B cell (primary cell): ENCODE measurements at regions not wholly inside any gene's neighbourhood (a gene's known extent, or its start where the extent isn't known, plus 50 kb on each side); places are given as distances from the start of the nearest gene placed in this dataset.

Source experiments
- ATAC-seq: fragments of 200-7000 bp; cut with Tn5 transposase; one replicate; pipeline ENCODE4 v1.10.0; 2021; ENCODE audit warnings: low read depth, mild to moderate bottlenecking, moderate number of reproducible peaks, moderate library complexity
- CTCF ChIA-PET: fragments of 350-600 bp; sonication (Branson Sonifier 250); formaldehyde crosslinking; loops from one replicate; lab custom pipeline; 2021; ENCODE audit warnings: antibody characterized with exemption, inconsistent platforms; lab: Charles Lee
- POLR2A ChIA-PET: fragments of 350-600 bp; sonication (Branson Sonifier 250); formaldehyde crosslinking; loops from one replicate; lab custom pipeline; 2021; ENCODE audit warnings: antibody characterized with exemption; lab: Charles Lee
- DNase-seq: peaks from one replicate; pipeline ENCODE4 v3.0.0; 2013
- H2AFZ ChIP-seq: 2 replicates; pipeline ENCODE4 v1.6.1; 2012; ENCODE audit warnings: mild to moderate bottlenecking, low read depth, low read length; ENCODE audit not compliant: insufficient read depth, poor library complexity, severe bottlenecking
- H3K27ac ChIP-seq, 2 donors: 1 replicate in 1 of 2; 2 replicates in 1 of 2; pipeline ENCODE4 v1.5.1; 2012 to 2013; ENCODE audit warnings: low read length in 2 of 2, mild to moderate bottlenecking in 2 of 2, moderate library complexity in 1 of 2
- H3K27me3 ChIP-seq, 4 experiments: fragments of 200-600 bp in 1 of 4; sonication (generic) in 1 of 4; replicated peaks in 1 of 4; 1 replicate in 2 of 4; 2 replicates in 2 of 4; pipeline versions ENCODE4 v1.6.1 to v1.7.0; 2013 to 2016; ENCODE audit warnings: low read length in 3 of 4, mild to moderate bottlenecking in 2 of 4, mixed read lengths in 1 of 4, moderate library complexity in 1 of 4; ENCODE audit not compliant: insufficient read depth in 4 of 4, control insufficient read depth in 3 of 4; ENCODE audit errors: control extremely low read depth in 1 of 4
- H3K36me3 ChIP-seq, 2 experiments: replicated peaks in 1 of 2; 1 replicate in 1 of 2; 2 replicates in 1 of 2; pipeline versions ENCODE4 v1.6.1 to v1.7.1; 2013; ENCODE audit warnings: low read length in 1 of 2; ENCODE audit not compliant: insufficient read depth in 2 of 2, control insufficient read depth in 1 of 2; ENCODE audit errors: control extremely low read depth in 1 of 2, extremely low read depth in 1 of 2
- H3K4me1 ChIP-seq, 2 donors: fragments of 200-600 bp in 1 of 2; sonication (generic) in 1 of 2; 1 replicate in 1 of 2; 2 replicates in 1 of 2; pipeline versions ENCODE4 v1.5.1 to v1.6.1; 2013 to 2017; ENCODE audit warnings: low read length in 2 of 2; ENCODE audit not compliant: control insufficient read depth in 2 of 2, insufficient read depth in 2 of 2
- H3K4me2 ChIP-seq: replicated peaks from 2 replicates; pipeline ENCODE3; 2012; ENCODE audit warnings: mild to moderate bottlenecking, low read depth, low read length; ENCODE audit not compliant: poor library complexity, severe bottlenecking
- H3K4me3 ChIP-seq, 5 experiments: fragments of 200-600 bp in 1 of 5; sonication (generic) in 1 of 5; 1 replicate in 3 of 5; 2 replicates in 2 of 5; pipeline versions ENCODE4 v1.5.1 to v1.7.0; 2011 to 2016; ENCODE audit warnings: low read length in 4 of 5, mild to moderate bottlenecking in 4 of 5, low read depth in 2 of 5, control low read depth in 1 of 5, moderate library complexity in 1 of 5; ENCODE audit not compliant: insufficient read depth in 1 of 5; ENCODE audit errors: control extremely low read depth in 1 of 5, extremely low read depth in 1 of 5
- H3K79me2 ChIP-seq: fragments of 200-600 bp; sonication (generic); one replicate; pipeline ENCODE4 v1.6.0; 2016; ENCODE audit warnings: low read length; ENCODE audit not compliant: control insufficient read depth, insufficient read depth
- H3K9ac ChIP-seq: fragments of 200-600 bp; sonication (generic); 2 replicates; pipeline ENCODE4 v1.6.1; 2017; ENCODE audit warnings: mild to moderate bottlenecking, low read length, moderate library complexity
- H3K9me3 ChIP-seq, 3 donors: one replicate each; pipeline versions ENCODE4 v1.6.1 to v1.7.1; 2013; ENCODE audit warnings: low read length in 2 of 3; ENCODE audit not compliant: control insufficient read depth in 2 of 3, insufficient read depth in 1 of 3; ENCODE audit errors: control extremely low read depth in 1 of 3
- H4K20me1 ChIP-seq: 2 replicates; pipeline ENCODE4 v1.6.0; 2012; ENCODE audit warnings: mild to moderate bottlenecking, low read length; ENCODE audit not compliant: insufficient read depth, control insufficient read depth, poor library complexity, severe bottlenecking
- H3K27ac Mint-ChIP-seq: one replicate; pipeline ENCODE4 v1.8.0; 2021; ENCODE audit warnings: mixed read lengths
- H3K27me3 Mint-ChIP-seq: one replicate; pipeline ENCODE4 v1.8.0; 2021; ENCODE audit warnings: mixed read lengths
- H3K4me1 Mint-ChIP-seq: one replicate; pipeline ENCODE4 v1.8.0; 2021; ENCODE audit warnings: mixed read lengths
- H3K4me3 Mint-ChIP-seq: one replicate; pipeline ENCODE4 v1.8.0; 2021; ENCODE audit warnings: mixed read lengths
- H3K9me3 Mint-ChIP-seq: one replicate; pipeline ENCODE4 v1.8.0; 2022; ENCODE audit warnings: mixed read lengths; ENCODE audit not compliant: insufficient read depth
- EZH2 ChIP-seq: IDR thresholded peaks from 2 replicates; pipeline ENCODE4 v1.6.1; 2012; ENCODE audit warnings: borderline replicate concordance, low read depth, mild to moderate bottlenecking, moderate library complexity, low read length; ENCODE audit not compliant: insufficient read depth, poor library complexity, severe bottlenecking
- WGBS: methylation state at CpG from one replicate; pipeline ENCODE4 v1.1.5; 2013; ENCODE audit warnings: missing lambda C conversion rate; ENCODE audit not compliant: insufficient coverage; 5-methylcytosine and 5-hydroxymethylcytosine counted together
- intact Hi-C: fragments of 100-400 bp; cut with micrococcal nuclease; formaldehyde crosslinking; loops from one replicate; pipeline ENCODE4 v1.10.0; 2022
- TF ChIP-seq, protein P1 (sequence below): fragments of 200-600 bp; IDR thresholded peaks from one replicate; pipeline ENCODE4 v1.8.0; 2022; ENCODE audit warnings: antibody characterized with exemption, mild to moderate bottlenecking

DNA sequence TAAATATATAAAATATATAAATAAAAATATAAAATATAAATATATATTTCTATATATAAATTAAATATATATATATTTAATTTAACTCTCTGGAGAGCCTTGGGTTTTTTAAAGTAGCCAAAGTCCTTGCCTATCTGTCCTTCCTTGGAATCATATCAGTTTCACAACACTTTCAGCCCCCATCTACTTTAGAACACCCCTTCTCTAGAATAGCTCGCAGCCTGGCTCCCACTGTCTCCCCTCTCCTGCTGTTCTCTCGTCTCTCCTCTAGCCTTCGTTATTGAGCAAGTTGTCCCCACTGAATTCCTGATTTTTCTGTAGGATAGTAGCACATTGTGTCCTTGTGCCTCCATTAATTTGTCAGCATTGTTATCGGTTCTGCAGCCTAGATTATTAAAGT is 677.0 kb downstream of the RNF144A start:
- H3K4me2 ChIP-seq = no peak overlapping the region
- H3K4me1 ChIP-seq = no peaks in the 10 kb centered on the region
- DNase-seq (no peak), ATAC-seq (no peak)
- ChIA-PET POLR2A (no interaction called here), CTCF (no interaction called here)
- H3K27me3 ChIP-seq = no peaks in the 10 kb centered on the region
- H3K27ac ChIP-seq = no peak overlapping the region
- no peak overlapping the region for H2AFZ ChIP-seq
- H3K79me2 ChIP-seq = no peaks in the 10 kb centered on the region
- Mint-ChIP-seq H3K4me3 (no peak overlapping the region), H3K4me1 (no peaks in the 10 kb centered on the region), H3K27ac (no peak overlapping the region), H3K27me3 (no peaks in the 10 kb centered on the region), H3K9me3 (no peaks in the 10 kb centered on the region)
- H3K9me3 ChIP-seq = no peaks in the 10 kb centered on the region
- no peak overlapping the region for H3K9ac ChIP-seq
- no peaks in the 10 kb centered on the region for H3K36me3 ChIP-seq
- TF ChIP-seq, protein P1, sequence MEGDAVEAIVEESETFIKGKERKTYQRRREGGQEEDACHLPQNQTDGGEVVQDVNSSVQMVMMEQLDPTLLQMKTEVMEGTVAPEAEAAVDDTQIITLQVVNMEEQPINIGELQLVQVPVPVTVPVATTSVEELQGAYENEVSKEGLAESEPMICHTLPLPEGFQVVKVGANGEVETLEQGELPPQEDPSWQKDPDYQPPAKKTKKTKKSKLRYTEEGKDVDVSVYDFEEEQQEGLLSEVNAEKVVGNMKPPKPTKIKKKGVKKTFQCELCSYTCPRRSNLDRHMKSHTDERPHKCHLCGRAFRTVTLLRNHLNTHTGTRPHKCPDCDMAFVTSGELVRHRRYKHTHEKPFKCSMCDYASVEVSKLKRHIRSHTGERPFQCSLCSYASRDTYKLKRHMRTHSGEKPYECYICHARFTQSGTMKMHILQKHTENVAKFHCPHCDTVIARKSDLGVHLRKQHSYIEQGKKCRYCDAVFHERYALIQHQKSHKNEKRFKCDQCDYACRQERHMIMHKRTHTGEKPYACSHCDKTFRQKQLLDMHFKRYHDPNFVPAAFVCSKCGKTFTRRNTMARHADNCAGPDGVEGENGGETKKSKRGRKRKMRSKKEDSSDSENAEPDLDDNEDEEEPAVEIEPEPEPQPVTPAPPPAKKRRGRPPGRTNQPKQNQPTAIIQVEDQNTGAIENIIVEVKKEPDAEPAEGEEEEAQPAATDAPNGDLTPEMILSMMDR = no peak
- TF ChIP-seq EZH2 = no peak
- no peak overlapping the region for H3K4me3 ChIP-seq
- 100% methylated on average over 1 of the region's 4 CpGs for WGBS
- H4K20me1 ChIP-seq = no peaks in the 10 kb centered on the region
- intact Hi-C loops = no loop called here

DNA sequence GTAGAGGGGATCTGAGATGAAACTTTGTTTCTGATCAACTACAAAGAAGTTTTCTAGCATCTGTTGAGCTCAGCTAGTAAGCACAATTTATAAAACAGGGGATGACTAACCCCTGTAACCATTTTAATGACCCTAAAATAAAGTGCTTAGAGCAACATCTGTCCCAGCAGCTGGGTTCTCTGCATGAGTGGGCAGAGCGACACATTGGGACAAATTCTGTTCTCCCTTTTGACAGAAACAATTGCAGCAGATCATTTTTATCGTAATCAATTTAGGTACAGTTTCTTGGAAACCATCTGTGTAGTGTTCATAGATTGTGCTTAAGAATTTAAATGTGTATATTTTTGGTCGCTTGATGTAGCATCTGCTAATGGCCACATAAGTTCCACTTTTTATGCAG is 678.0 kb downstream of the RNF144A start:
- WGBS = 80% methylated on average over 1 of the region's 3 CpGs
- Histone ChIP-seq H3K4me1 (no peaks in the 10 kb centered on the region), H3K4me2 (no peak overlapping the region), H3K9ac (no peak overlapping the region), H3K4me3 (no peak overlapping the region), H4K20me1 (no peaks in the 10 kb centered on the region), H3K27ac (no peak overlapping the region), H3K36me3 (no peaks in the 10 kb centered on the region), H3K27me3 (no peaks in the 10 kb centered on the region), H3K79me2 (no peaks in the 10 kb centered on the region), H3K9me3 (no peaks in the 10 kb centered on the region), H2AFZ (no peak overlapping the region)
- no peaks in the 10 kb centered on the region for H3K4me1 Mint-ChIP-seq
- no peak for DNase-seq
- intact Hi-C loops = no loop called here
- ChIA-PET CTCF (interaction anchor here (1.0 kb wide), 1 partner anchor 10 kb away, joined by 4 read pairs; no protein-coding TSS in a partner anchor), POLR2A (no interaction called here)
- ATAC-seq = no peak
- H3K27me3 Mint-ChIP-seq = no peaks in the 10 kb centered on the region
- no peaks in the 10 kb centered on the region for H3K9me3 Mint-ChIP-seq
- no peak overlapping the region for H3K4me3 Mint-ChIP-seq
- H3K27ac Mint-ChIP-seq = no peak overlapping the region
- TF ChIP-seq EZH2 = no peak
- TF ChIP-seq, protein P1 = no peak
